Fibroblast of lung (primary cell): ENCODE measurements at regions not wholly inside any gene's neighbourhood (a gene's known extent, or its start where the extent isn't known, plus 50 kb on each side); places are given as distances from the start of the nearest gene placed in this dataset.

Experiments used
- EZH2 ChIP-seq: IDR thresholded peaks from 2 replicates; pipeline ENCODE4 v1.5.1; 2012; ENCODE audit warnings: low read length, control low read depth, mild to moderate bottlenecking; ENCODE audit errors: missing control alignments
- TF ChIP-seq, protein P1 (sequence below), 2 donors: IDR thresholded peaks in 1 of 2; conservative IDR thresholded peaks in 1 of 2; 1 replicate in 1 of 2; 2 replicates in 1 of 2; pipeline ENCODE4 v1.5.1; 2011 to 2012; ENCODE audit warnings: low read length in 2 of 2, control low read depth in 1 of 2, inconsistent platforms in 1 of 2, low read depth in 1 of 2, mild to moderate bottlenecking in 1 of 2

DNA sequence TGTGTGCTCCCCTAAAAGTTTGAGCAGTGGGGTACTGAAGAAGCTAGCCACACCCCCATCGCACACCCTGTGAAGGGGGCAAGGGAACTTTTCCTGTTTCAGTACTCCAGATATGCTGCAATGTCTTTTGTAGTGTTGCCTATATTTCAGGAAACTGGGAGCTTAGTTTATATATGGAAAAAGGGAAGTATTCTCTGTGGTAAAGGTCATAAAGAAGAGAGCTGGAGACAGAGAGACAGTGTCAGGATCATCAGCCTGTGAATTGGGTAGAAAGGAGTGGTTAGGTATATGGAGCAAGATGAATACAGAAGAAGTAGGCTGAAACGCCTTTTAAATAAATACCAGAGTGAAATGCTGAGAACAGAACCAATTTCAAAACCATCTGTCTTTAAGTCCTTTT lies 82.2 kb upstream of the C9orf72 start:
- TF ChIP-seq, protein P1, sequence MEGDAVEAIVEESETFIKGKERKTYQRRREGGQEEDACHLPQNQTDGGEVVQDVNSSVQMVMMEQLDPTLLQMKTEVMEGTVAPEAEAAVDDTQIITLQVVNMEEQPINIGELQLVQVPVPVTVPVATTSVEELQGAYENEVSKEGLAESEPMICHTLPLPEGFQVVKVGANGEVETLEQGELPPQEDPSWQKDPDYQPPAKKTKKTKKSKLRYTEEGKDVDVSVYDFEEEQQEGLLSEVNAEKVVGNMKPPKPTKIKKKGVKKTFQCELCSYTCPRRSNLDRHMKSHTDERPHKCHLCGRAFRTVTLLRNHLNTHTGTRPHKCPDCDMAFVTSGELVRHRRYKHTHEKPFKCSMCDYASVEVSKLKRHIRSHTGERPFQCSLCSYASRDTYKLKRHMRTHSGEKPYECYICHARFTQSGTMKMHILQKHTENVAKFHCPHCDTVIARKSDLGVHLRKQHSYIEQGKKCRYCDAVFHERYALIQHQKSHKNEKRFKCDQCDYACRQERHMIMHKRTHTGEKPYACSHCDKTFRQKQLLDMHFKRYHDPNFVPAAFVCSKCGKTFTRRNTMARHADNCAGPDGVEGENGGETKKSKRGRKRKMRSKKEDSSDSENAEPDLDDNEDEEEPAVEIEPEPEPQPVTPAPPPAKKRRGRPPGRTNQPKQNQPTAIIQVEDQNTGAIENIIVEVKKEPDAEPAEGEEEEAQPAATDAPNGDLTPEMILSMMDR (conservative IDR thresholded peaks at IDR 0.05 in 1 of 2, IDR thresholded peaks at IDR 0.05 in 1 of 2; ENCODE audit: low read depth in 1 of 2, low read length in 2 of 2), result no peak
- TF ChIP-seq EZH2, result no peak
